ENCODE measurements at regions not wholly inside any gene's neighbourhood (a gene's known extent, or its start where the extent isn't known, plus 50 kb on each side); places are given as distances from the start of the nearest gene placed in this dataset.

- Histone ChIP-seq H3K27me3 (ENCODE audit: control insufficient read depth, extremely low read depth, insufficient read depth, low read length) (no peaks in the 10 kb centered on the region), H3K79me2 (ENCODE audit: control insufficient read depth, insufficient read depth, low read length) (no peaks in the 10 kb centered on the region), H3K4me3 (ENCODE audit: control insufficient read depth in 2 of 3, extremely low read depth in 1 of 3, insufficient read depth in 2 of 3, low read depth in 1 of 3, low read length in 3 of 3) (no peak overlapping the region), H3K4me1 (ENCODE audit: control insufficient read depth, extremely low read depth, insufficient read depth, low read length) (no peaks in the 10 kb centered on the region), H3K36me3 (ENCODE audit: control insufficient read depth in 2 of 2, extremely low read depth in 1 of 2, insufficient read depth in 2 of 2, low read length in 2 of 2) (no peaks in the 10 kb centered on the region), H3K27ac (ENCODE audit: control insufficient read depth, insufficient read depth, low read length) (no peak overlapping the region), H4K20me1 (ENCODE audit: control insufficient read depth, extremely low read depth, insufficient read depth, low read length) (no peaks in the 10 kb centered on the region), H3K9me1 (ENCODE audit: control insufficient read depth, extremely low read depth, insufficient read depth, low read length) (no peaks in the 10 kb centered on the region), H3K4me2 (ENCODE audit: control insufficient read depth, extremely low read depth, insufficient read depth, low read depth, low read length) (no peak overlapping the region), H3K9me3 (ENCODE audit: control insufficient read depth, low read depth, low read length) (peaks cover 2% of the 10 kb centered on the region), H2AFZ (ENCODE audit: control insufficient read depth, low read length) (no peak overlapping the region), H3K9ac (ENCODE audit: control insufficient read depth, extremely low read depth, insufficient read depth, low read length) (no peak overlapping the region)
- DNase-seq (ENCODE audit: low read depth, low spot score) (no peak), FAIRE-seq (no peak)
- dilution Hi-C loops (cut with MboI; ENCODE audit: extremely low pct_ligation_motif_present, low sequenced_read_pairs) = no loop called here
- TF ChIP-seq CTCF (optimal IDR thresholded peaks at IDR 0.05 in 1 of 3, IDR thresholded peaks at IDR 0.05 in 1 of 3, conservative IDR thresholded peaks at IDR 0.05 in 1 of 3; ENCODE audit: extremely low read depth in 1 of 3, insufficient read depth in 2 of 3, low read length in 3 of 3) (no peak), EZH2 (IDR thresholded peaks at IDR 0.05; ENCODE audit: low read length) (no peak)
These were observed 181.3 kb downstream of the BAMBI start for GRCh38 chr10:28858646-28859045.

- no peak for FAIRE-seq
- dilution Hi-C loops (cut with MboI; ENCODE audit: extremely low pct_ligation_motif_present, low sequenced_read_pairs) = no loop called here
- peaks cover 2% of the 10 kb centered on the region for H3K9me3 ChIP-seq (ENCODE audit: control insufficient read depth, low read depth, low read length)
These were observed 182.5 kb downstream of the BAMBI start for GRCh38 chr10:28859791-28860190.

More at GRCh38 chr10:28859791-28860190, 182.5 kb downstream of the BAMBI start:
- Histone ChIP-seq H3K9ac (ENCODE audit: control insufficient read depth, extremely low read depth, insufficient read depth, low read length) (no peak overlapping the region), H3K27ac (ENCODE audit: control insufficient read depth, insufficient read depth, low read length) (no peak overlapping the region), H3K36me3 (ENCODE audit: control insufficient read depth in 2 of 2, extremely low read depth in 1 of 2, insufficient read depth in 2 of 2, low read length in 2 of 2) (no peaks in the 10 kb centered on the region), H3K4me1 (ENCODE audit: control insufficient read depth, extremely low read depth, insufficient read depth, low read length) (no peaks in the 10 kb centered on the region), H2AFZ (ENCODE audit: control insufficient read depth, low read length) (no peak overlapping the region), H3K79me2 (ENCODE audit: control insufficient read depth, insufficient read depth, low read length) (no peaks in the 10 kb centered on the region), H3K9me1 (ENCODE audit: control insufficient read depth, extremely low read depth, insufficient read depth, low read length) (no peaks in the 10 kb centered on the region), H3K27me3 (ENCODE audit: control insufficient read depth, extremely low read depth, insufficient read depth, low read length) (no peaks in the 10 kb centered on the region), H4K20me1 (ENCODE audit: control insufficient read depth, extremely low read depth, insufficient read depth, low read length) (no peaks in the 10 kb centered on the region), H3K4me2 (ENCODE audit: control insufficient read depth, extremely low read depth, insufficient read depth, low read depth, low read length) (no peak overlapping the region), H3K4me3 (ENCODE audit: control insufficient read depth in 2 of 3, extremely low read depth in 1 of 3, insufficient read depth in 2 of 3, low read depth in 1 of 3, low read length in 3 of 3) (no peak overlapping the region)
- DNase-seq (ENCODE audit: low read depth, low spot score) = no peak
- TF ChIP-seq EZH2 (IDR thresholded peaks at IDR 0.05; ENCODE audit: low read length) (no peak), CTCF (optimal IDR thresholded peaks at IDR 0.05 in 1 of 3, IDR thresholded peaks at IDR 0.05 in 1 of 3, conservative IDR thresholded peaks at IDR 0.05 in 1 of 3; ENCODE audit: extremely low read depth in 1 of 3, insufficient read depth in 2 of 3, low read length in 3 of 3) (no peak)
